Loucy (cell line): ENCODE measurements at regions not wholly inside any gene's neighbourhood (a gene's known extent, or its start where the extent isn't known, plus 50 kb on each side); places are given as distances from the start of the nearest gene placed in this dataset.

Experiments
- H2AFZ ChIP-seq: fragments of 200-600 bp; sonication (generic); 2 replicates; pipeline ENCODE4 v1.6.0; 2016; ENCODE audit warnings: antibody characterized with exemption, mild to moderate bottlenecking, low read length, moderate library complexity
- H3F3A ChIP-seq: fragments of 200-600 bp; 2 replicates; pipeline ENCODE4 v1.6.0; 2016; ENCODE audit warnings: antibody characterized with exemption, low read depth, mild to moderate bottlenecking
- H3K27me3 ChIP-seq: fragments of 200-600 bp; sonication (generic); 2 replicates; pipeline ENCODE4 v1.6.1; 2014; ENCODE audit warnings: low read length, mild to moderate bottlenecking; ENCODE audit not compliant: insufficient read depth, poor library complexity, severe bottlenecking
- H3K36me3 ChIP-seq: fragments of 200-600 bp; sonication (generic); 2 replicates; pipeline ENCODE4 v1.6.1; 2016; ENCODE audit warnings: low read length; ENCODE audit not compliant: insufficient read depth
- H3K4me1 ChIP-seq: fragments of 200-600 bp; sonication (generic); 2 replicates; pipeline ENCODE4 v1.5.1; 2014; ENCODE audit warnings: low read length, mild to moderate bottlenecking; ENCODE audit not compliant: insufficient read depth, poor library complexity, severe bottlenecking
- H3K4me2 ChIP-seq: fragments of 200-600 bp; sonication (generic); 2 replicates; pipeline ENCODE4 v1.6.0; 2014; ENCODE audit warnings: antibody characterized with exemption, low read length, low read depth, mild to moderate bottlenecking; ENCODE audit not compliant: poor library complexity, severe bottlenecking
- H3K4me3 ChIP-seq: fragments of 200-600 bp; sonication (generic); 2 replicates; pipeline ENCODE4 v1.5.1; 2014; ENCODE audit warnings: low read length, mild to moderate bottlenecking, mixed read lengths; ENCODE audit not compliant: poor library complexity, severe bottlenecking
- H3K79me2 ChIP-seq: fragments of 200-600 bp; sonication (generic); 2 replicates; pipeline ENCODE4 v1.6.1; 2014; ENCODE audit warnings: low read length; ENCODE audit not compliant: insufficient read depth
- H3K9ac ChIP-seq: fragments of 200-600 bp; sonication (generic); 2 replicates; pipeline ENCODE4 v1.6.0; 2014; ENCODE audit warnings: mild to moderate bottlenecking, low read depth, low read length, moderate library complexity; ENCODE audit not compliant: poor library complexity, severe bottlenecking
- H3K9me2 ChIP-seq: fragments of 200-600 bp; sonication (generic); replicated peaks from 2 replicates; pipeline ENCODE4 v1.6.1; 2016; ENCODE audit warnings: low read depth, low read length, mixed read lengths
- H3K9me3 ChIP-seq: fragments of 200-600 bp; sonication (generic); 2 replicates; pipeline ENCODE4 v1.6.1; 2014; ENCODE audit warnings: mild to moderate bottlenecking, antibody characterized with exemption, low read length, low read depth; ENCODE audit not compliant: insufficient read depth
- H4K20me1 ChIP-seq: fragments of 200-600 bp; sonication (generic); 2 replicates; pipeline ENCODE4 v1.6.0; 2014; ENCODE audit warnings: antibody characterized with exemption, low read length, mild to moderate bottlenecking; ENCODE audit not compliant: insufficient read depth, poor library complexity, severe bottlenecking
- CTCF ChIP-seq: fragments of 200-600 bp; sonication (generic); conservative IDR thresholded peaks from 2 replicates; pipeline ENCODE4 v1.5.1; 2014; ENCODE audit warnings: mild to moderate bottlenecking, antibody characterized with exemption, low read length
- EZH2phosphoT487 ChIP-seq: fragments of 200-600 bp; IDR thresholded peaks from 2 replicates; pipeline ENCODE4 v1.6.1; 2018; ENCODE audit warnings: antibody characterized with exemption, mild to moderate bottlenecking, moderate library complexity, borderline replicate concordance

GRCh38 chr16:66136841-66137240 lies 229.7 kb upstream of the CDH5 start:
- TF ChIP-seq EZH2phosphoT487, result no peak
- no peak for TF ChIP-seq CTCF
- Histone ChIP-seq H3K9ac (no peak overlapping the region), H3K4me2 (no peak overlapping the region), H4K20me1 (no peaks in the 10 kb centered on the region), H3K4me1 (no peaks in the 10 kb centered on the region), H3K4me3 (no peak overlapping the region), H3K9me3 (no peaks in the 10 kb centered on the region), H3K9me2 (no peaks in the 10 kb centered on the region), H2AFZ (no peak overlapping the region), H3K79me2 (no peaks in the 10 kb centered on the region), H3K36me3 (no peaks in the 10 kb centered on the region), H3F3A (no peaks in the 10 kb centered on the region), H3K27me3 (no peaks in the 10 kb centered on the region)

GRCh38 chr16:66135838-66136237 lies 230.7 kb upstream of the CDH5 start:
- Histone ChIP-seq H3K9me2 (no peaks in the 10 kb centered on the region), H3F3A (no peaks in the 10 kb centered on the region)

GRCh38 chr16:66135421-66135831 lies 231.1 kb upstream of the CDH5 start:
- Histone ChIP-seq H3K9me3 (no peaks in the 10 kb centered on the region), H3K36me3 (no peaks in the 10 kb centered on the region), H3K9ac (no peak overlapping the region), H4K20me1 (no peaks in the 10 kb centered on the region), H3K4me3 (no peak overlapping the region), H3K27me3 (no peaks in the 10 kb centered on the region), H3K9me2 (no peaks in the 10 kb centered on the region), H2AFZ (no peak overlapping the region), H3K79me2 (no peaks in the 10 kb centered on the region), H3K4me1 (no peaks in the 10 kb centered on the region), H3F3A (no peaks in the 10 kb centered on the region), H3K4me2 (no peak overlapping the region)
- TF ChIP-seq CTCF (no peak), EZH2phosphoT487 (no peak)

More at GRCh38 chr16:66135838-66136237, 230.7 kb upstream of the CDH5 start:
- H3K27me3 ChIP-seq, result no peaks in the 10 kb centered on the region
- H3K4me3 ChIP-seq, result no peak overlapping the region
- no peak overlapping the region for H3K9ac ChIP-seq
- no peaks in the 10 kb centered on the region for H4K20me1 ChIP-seq
- no peak overlapping the region for H3K4me2 ChIP-seq
- H3K4me1 ChIP-seq, result no peaks in the 10 kb centered on the region
- no peaks in the 10 kb centered on the region for H3K36me3 ChIP-seq
- no peaks in the 10 kb centered on the region for H3K79me2 ChIP-seq
- no peak for TF ChIP-seq EZH2phosphoT487
- no peak for TF ChIP-seq CTCF
- H3K9me3 ChIP-seq, result no peaks in the 10 kb centered on the region
- H2AFZ ChIP-seq, result no peak overlapping the region
